SK-N-SH (cell line): ENCODE measurements at regions not wholly inside any gene's neighbourhood (a gene's known extent, or its start where the extent isn't known, plus 50 kb on each side); places are given as distances from the start of the nearest gene placed in this dataset.

Experiments used
- CTCF ChIA-PET: fragments of 300-600, 350-600 bp; formaldehyde crosslinking; extraction: SDS; loops from one replicate; lab custom pipeline; 2021; lab: Yijun Ruan, JAX
- POLR2A ChIA-PET: fragments of 350-600 bp; sonication (Branson Sonifier 250); formaldehyde crosslinking; extraction: SDS; loops from one replicate; lab custom pipeline; 2020; ENCODE audit warnings: antibody characterized with exemption, inconsistent platforms; lab: Yijun Ruan, JAX
- DNase-seq: peaks from one replicate; pipeline ENCODE4 v3.0.0; 2012
- H2AFZ ChIP-seq: fragments of 200-600 bp; sonication (generic); 2 replicates; pipeline ENCODE4 v1.8.1; 2016; ENCODE audit warnings: antibody characterized with exemption, mild to moderate bottlenecking, low read depth
- H3F3A ChIP-seq: fragments of 200-600 bp; sonication (generic); replicated peaks from 2 replicates; pipeline ENCODE3; 2016; ENCODE audit warnings: antibody characterized with exemption, mild to moderate bottlenecking; ENCODE audit not compliant: insufficient read depth
- H3K27ac ChIP-seq, 2 experiments: fragments of 200-500 bp in 1 of 2; fragments of 200-600 bp in 1 of 2; sonication (Bioruptor generic) in 1 of 2; sonication (generic), shearing (Covaris generic) in 1 of 2; 2 replicates each; pipeline versions ENCODE4 v1.5.1 to v1.6.1; 2014 to 2016; ENCODE audit warnings: low read depth in 2 of 2, inconsistent platforms in 1 of 2, low read length in 1 of 2, mild to moderate bottlenecking in 1 of 2, mixed read lengths in 1 of 2
- H3K27me3 ChIP-seq: fragments of 200-600 bp; sonication (generic), shearing (Covaris generic); 2 replicates; pipeline ENCODE4 v1.6.1; 2016; ENCODE audit warnings: mixed run types; ENCODE audit not compliant: insufficient read depth
- H3K36me3 ChIP-seq, 2 experiments: fragments of 200-500 bp in 1 of 2; fragments of 200-600 bp in 1 of 2; sonication (Bioruptor generic) in 1 of 2; sonication (generic) in 1 of 2; replicated peaks in 1 of 2; 2 replicates each; pipeline versions ENCODE3 to v1.5.1; 2014 to 2016; ENCODE audit warnings: low read length in 1 of 2, mild to moderate bottlenecking in 1 of 2; ENCODE audit not compliant: insufficient read depth in 2 of 2, control insufficient read depth in 1 of 2
- H3K4me1 ChIP-seq, 2 experiments: fragments of 200-500 bp in 1 of 2; fragments of 200-600 bp in 1 of 2; sonication (Bioruptor generic) in 1 of 2; sonication (generic), shearing (Covaris generic) in 1 of 2; 2 replicates each; pipeline versions ENCODE4 v1.5.1 to v1.6.1; 2014 to 2016; ENCODE audit warnings: low read depth in 1 of 2, low read length in 1 of 2, mixed run types in 1 of 2; ENCODE audit not compliant: insufficient read depth in 2 of 2, control insufficient read depth in 1 of 2
- H3K4me2 ChIP-seq: fragments of 200-600 bp; sonication (generic), shearing (Covaris generic); 2 replicates; pipeline ENCODE4 v1.6.1; 2017; ENCODE audit warnings: mixed run types
- H3K4me3 ChIP-seq, 2 experiments: fragments of 200-500 bp in 1 of 2; fragments of 200-600 bp in 1 of 2; sonication (Bioruptor generic) in 1 of 2; sonication (generic), shearing (Covaris generic) in 1 of 2; 2 replicates each; pipeline versions ENCODE4 v1.5.1 to v1.8.1; 2014 to 2016; ENCODE audit warnings: low read depth in 2 of 2, inconsistent platforms in 1 of 2, low read length in 1 of 2, mild to moderate bottlenecking in 1 of 2, mixed read lengths in 1 of 2, moderate library complexity in 1 of 2
- H3K79me2 ChIP-seq: fragments of 200-600 bp; sonication (generic); 2 replicates; pipeline ENCODE4 v1.8.1; 2017; ENCODE audit warnings: mild to moderate bottlenecking; ENCODE audit not compliant: insufficient read depth
- H3K9ac ChIP-seq: fragments of 200-600 bp; sonication (generic); 2 replicates; pipeline ENCODE4 v1.6.1; 2017; ENCODE audit warnings: mixed run types
- H3K9me2 ChIP-seq: fragments of 200-600 bp; sonication (generic); 2 replicates; pipeline ENCODE4 v1.6.1; 2017; ENCODE audit warnings: mixed run types
- H3K9me3 ChIP-seq: fragments of 200-600 bp; sonication (generic); 2 replicates; pipeline ENCODE4 v1.6.1; 2017; ENCODE audit warnings: mixed run types, mild to moderate bottlenecking, moderate library complexity
- H4K20me1 ChIP-seq: fragments of 200-600 bp; sonication (generic); 2 replicates; pipeline ENCODE4 v1.6.1; 2017; ENCODE audit warnings: mild to moderate bottlenecking, mixed run types; ENCODE audit not compliant: insufficient read depth
- CHD2 ChIP-seq: fragments of 150-350 bp; IDR thresholded peaks from 2 replicates; pipeline ENCODE4 v1.6.1; 2018; ENCODE audit warnings: low read length; ENCODE audit not compliant: partially characterized antibody
- ELF1 ChIP-seq: IDR thresholded peaks from 2 replicates; pipeline ENCODE4 v1.4.0; 2012
- EP300 ChIP-seq, 2 experiments: IDR thresholded peaks; 2 replicates each; pipeline versions ENCODE4 v1.4.0 to v1.6.1; 2012; ENCODE audit warnings: borderline replicate concordance in 1 of 2, low read depth in 1 of 2, low read length in 1 of 2
- FOSL2 ChIP-seq: IDR thresholded peaks from 2 replicates; pipeline ENCODE4 v1.4.0; 2012; ENCODE audit warnings: low read depth, mild to moderate bottlenecking, moderate library complexity, borderline replicate concordance
- FOXJ3 ChIP-seq: sonication (generic); formaldehyde crosslinking; IDR thresholded peaks from 2 replicates; pipeline ENCODE4 v1.5.1; 2020; ENCODE audit warnings: mild to moderate bottlenecking, missing genetic modification reagents
- FOXM1 ChIP-seq: IDR thresholded peaks from 2 replicates; pipeline ENCODE4 v1.4.0; 2012; ENCODE audit warnings: low read depth, mild to moderate bottlenecking
- GABPA ChIP-seq: IDR thresholded peaks from 2 replicates; pipeline ENCODE4 v1.4.0; 2012; ENCODE audit warnings: low read depth, mild to moderate bottlenecking
- GATA2 ChIP-seq: sonication (generic); formaldehyde crosslinking; IDR thresholded peaks from 2 replicates; pipeline ENCODE4 v1.5.0; 2020; ENCODE audit warnings: mild to moderate bottlenecking, missing genetic modification reagents
- MAX ChIP-seq: IDR thresholded peaks from 2 replicates; pipeline ENCODE4 v1.4.0; 2012; ENCODE audit warnings: low read depth
- MEF2A ChIP-seq: IDR thresholded peaks from 2 replicates; pipeline ENCODE4 v1.4.0; 2012; ENCODE audit warnings: low read depth, borderline replicate concordance
- MXI1 ChIP-seq: IDR thresholded peaks from 2 replicates; pipeline ENCODE4 v1.6.1; 2012; ENCODE audit warnings: mild to moderate bottlenecking, low read depth, low read length, improper control_type of control experiment
- PBX3 ChIP-seq: IDR thresholded peaks from 2 replicates; pipeline ENCODE4; 2012
- POLR2AphosphoS5 ChIP-seq: IDR thresholded peaks from 2 replicates; pipeline ENCODE4 v1.6.1; 2012; ENCODE audit warnings: low read depth, low read length
- RAD21 ChIP-seq: IDR thresholded peaks from 2 replicates; pipeline ENCODE4 v1.6.1; 2012; ENCODE audit warnings: mild to moderate bottlenecking, low read length
- REST ChIP-seq: IDR thresholded peaks from 2 replicates; pipeline ENCODE4 v1.6.1; 2012; ENCODE audit warnings: mild to moderate bottlenecking, low read depth, low read length, moderate library complexity
- RFX5 ChIP-seq: IDR thresholded peaks from 2 replicates; pipeline ENCODE4 v1.6.1; 2012; ENCODE audit warnings: mild to moderate bottlenecking, improper control_type of control experiment, low read length
- SIN3A ChIP-seq: IDR thresholded peaks from 2 replicates; pipeline ENCODE4 v1.6.1; 2012; ENCODE audit warnings: low read depth, mild to moderate bottlenecking, low read length, moderate library complexity, borderline replicate concordance
- TAF1 ChIP-seq: IDR thresholded peaks from 2 replicates; pipeline ENCODE4 v1.6.1; 2012; ENCODE audit warnings: low read depth, mild to moderate bottlenecking, low read length, moderate library complexity, borderline replicate concordance
- USF1 ChIP-seq: IDR thresholded peaks from 2 replicates; pipeline ENCODE4 v1.4.0; 2012; ENCODE audit warnings: low read depth, borderline replicate concordance
- YY1 ChIP-seq: IDR thresholded peaks from 2 replicates; pipeline ENCODE4 v1.4.0; 2012; ENCODE audit warnings: low read depth, mild to moderate bottlenecking
- WGBS: methylation state at CpG from one replicate; pipeline ENCODE4 v1.1.6; 2017; ENCODE audit warnings: low lambda C conversion rate; 5-methylcytosine and 5-hydroxymethylcytosine counted together

GRCh38 chr14:57022608-57023007 lies 212.3 kb upstream of the OTX2 start:
- POLR2A ChIA-PET: no interaction called here
- Histone ChIP-seq H3K4me3 (no peak overlapping the region), H3K36me3 (no peaks in the 10 kb centered on the region), H4K20me1 (no peaks in the 10 kb centered on the region), H3K79me2 (no peaks in the 10 kb centered on the region), H3K27me3 (no peaks in the 10 kb centered on the region), H3K9ac (no peak overlapping the region), H2AFZ (no peak overlapping the region), H3K27ac (no peak overlapping the region), H3K9me3 (no peaks in the 10 kb centered on the region), H3K9me2 (no peaks in the 10 kb centered on the region), H3K4me2 (no peak overlapping the region), H3F3A (no peaks in the 10 kb centered on the region), H3K4me1 (no peaks in the 10 kb centered on the region)
- 44% methylated on average over 6 of the region's 6 CpGs for WGBS
- no peak for DNase-seq
- CTCF ChIA-PET: no interaction called here
- TF ChIP-seq CHD2 (no peak), FOXJ3 (CRISPR knock-in tag) (no peak), USF1 (no peak), RFX5 (no peak), TAF1 (no peak), POLR2AphosphoS5 (no peak)

- Histone ChIP-seq H3K4me3 (no peak overlapping the region), H3K9ac (no peak overlapping the region), H3K27me3 (no peaks in the 10 kb centered on the region), H3K9me2 (no peaks in the 10 kb centered on the region), H4K20me1 (no peaks in the 10 kb centered on the region), H3K4me2 (no peak overlapping the region), H3K79me2 (no peaks in the 10 kb centered on the region), H3F3A (no peaks in the 10 kb centered on the region), H3K9me3 (no peaks in the 10 kb centered on the region), H3K36me3 (no peaks in the 10 kb centered on the region), H3K4me1 (no peaks in the 10 kb centered on the region), H2AFZ (no peak overlapping the region), H3K27ac (no peak overlapping the region)
- TF ChIP-seq MAX: no peak
- TF ChIP-seq EP300 (IDR thresholded peaks at IDR 0.05; ENCODE audit: borderline replicate concordance in 1 of 2, low read depth in 1 of 2, low read length in 1 of 2): no peak
- TF ChIP-seq YY1: no peak
- TF ChIP-seq FOXM1: no peak
- TF ChIP-seq GATA2 (CRISPR knock-in tag): no peak
- no peak for TF ChIP-seq FOSL2
- no peak for TF ChIP-seq ELF1
- no peak for TF ChIP-seq PBX3
- TF ChIP-seq CHD2: no peak
- no peak for TF ChIP-seq TAF1
- no peak for TF ChIP-seq REST
- TF ChIP-seq MXI1: no peak
- no peak for TF ChIP-seq SIN3A
- no peak for TF ChIP-seq USF1
- TF ChIP-seq FOXJ3 (CRISPR knock-in tag): no peak
- TF ChIP-seq MEF2A: no peak
- TF ChIP-seq RAD21: no peak
- TF ChIP-seq GABPA: no peak
- POLR2A ChIA-PET: no interaction called here
- 6% methylated on average over 1 of the region's 1 CpG for WGBS
- no peak for DNase-seq
- CTCF ChIA-PET: no interaction called here
Observed at GRCh38 chr14:57018065-57018464, 207.8 kb upstream of the OTX2 start.
